Fibroblast of peridontal ligament (primary cell): ENCODE measurements at regions not wholly inside any gene's neighbourhood (a gene's known extent, or its start where the extent isn't known, plus 50 kb on each side); places are given as distances from the start of the nearest gene placed in this dataset.
"Not testable (repeated sequence)": the region's sequence is repeated elsewhere in the genome, so short reads cannot be mapped to it uniquely, and the experiment has no call there.

Experiments
- DNase-seq: peaks from one replicate; pipeline ENCODE4 v3.0.0-alpha.2; 2010; ENCODE audit errors: extremely low read depth

GRCh38 chr18:46226461-46226860, 122.3 kb downstream of the HAUS1 start:
- DNase-seq, result peak; percentile 87

- not testable (repeated sequence) for DNase-seq
These were observed 125.5 kb downstream of the HAUS1 start for GRCh38 chr18:46229641-46230040.

- no peak for DNase-seq
These were observed 132.0 kb downstream of the HAUS1 start for GRCh38 chr18:46236156-46236555.

- no peak for DNase-seq
These were observed 133.7 kb downstream of the HAUS1 start for GRCh38 chr18:46237891-46238290.

GRCh38 chr18:46239549-46239948, 135.4 kb downstream of the HAUS1 start:
- DNase-seq, result no peak

- no peak for DNase-seq
These were observed 135.8 kb downstream of the HAUS1 start for GRCh38 chr18:46239998-46240397.

GRCh38 chr18:46241393-46241792, 137.2 kb downstream of the HAUS1 start:
- DNase-seq, result not testable (repeated sequence)

- DNase-seq, result no peak
These were observed 138.0 kb downstream of the HAUS1 start for GRCh38 chr18:46242183-46242582.

- no peak for DNase-seq
These were observed 138.9 kb downstream of the HAUS1 start for GRCh38 chr18:46243095-46243494.

GRCh38 chr18:46243673-46244072, 139.5 kb downstream of the HAUS1 start:
- DNase-seq, result no peak

- DNase-seq, result no peak
These were observed 141.9 kb downstream of the HAUS1 start for GRCh38 chr18:46246101-46246500.

- DNase-seq, result no peak
These were observed 143.8 kb downstream of the HAUS1 start for GRCh38 chr18:46247942-46248341.

GRCh38 chr18:46250084-46250811, 146.1 kb downstream of the HAUS1 start:
- peak; percentile 92 for DNase-seq

GRCh38 chr18:46250812-46251173, 146.6 kb downstream of the HAUS1 start:
- no peak for DNase-seq

- DNase-seq, result peak; percentile 63
These were observed 148.6 kb downstream of the HAUS1 start for GRCh38 chr18:46252759-46253158.

- peak; percentile 53 for DNase-seq
These were observed 149.3 kb downstream of the HAUS1 start for GRCh38 chr18:46253498-46253897.

- DNase-seq, result no peak
These were observed 151.9 kb downstream of the HAUS1 start for GRCh38 chr18:46256078-46256477.

GRCh38 chr18:46257366-46257765, 153.2 kb downstream of the HAUS1 start:
- no peak for DNase-seq

- DNase-seq, result peak; percentile 80
These were observed 156.1 kb downstream of the HAUS1 start for GRCh38 chr18:46260016-46260878.

- peak; percentile 57 for DNase-seq
These were observed 156.6 kb downstream of the HAUS1 start for GRCh38 chr18:46260879-46261143.

GRCh38 chr18:46261799-46262198, 157.6 kb downstream of the HAUS1 start:
- no peak for DNase-seq

GRCh38 chr18:46262856-46263255, 158.7 kb downstream of the HAUS1 start:
- DNase-seq, result no peak

- DNase-seq, result no peak
These were observed 160.1 kb downstream of the HAUS1 start for GRCh38 chr18:46264255-46264654.
